DND-41 (cell line): ENCODE measurements at regions not wholly inside any gene's neighbourhood (a gene's known extent, or its start where the extent isn't known, plus 50 kb on each side); places are given as distances from the start of the nearest gene placed in this dataset.

Experiments
- ATAC-seq: fragments of 200-7000 bp; cut with Tn5 transposase; 3 replicates; pipeline ENCODE4 v1.9.1; 2021; ENCODE audit warnings: low read depth; ENCODE audit not compliant: insufficient read depth
- DNase-seq: peaks from one replicate; pipeline ENCODE4 v3.0.0-alpha.2; 2020
- H2AFZ ChIP-seq: 2 replicates; pipeline ENCODE4 v1.6.0; 2012; ENCODE audit warnings: low read depth, low read length
- H3K27ac ChIP-seq: 2 replicates; pipeline ENCODE4 v1.5.1; 2012; ENCODE audit warnings: low read length, inconsistent platforms
- H3K27me3 ChIP-seq: fragments of 200-600 bp; sonication (generic); 2 replicates; pipeline ENCODE4 v1.6.0; 2012; ENCODE audit warnings: low read length, mild to moderate bottlenecking, inconsistent platforms; ENCODE audit not compliant: insufficient read depth, poor library complexity
- H3K36me3 ChIP-seq: 2 replicates; pipeline ENCODE4 v1.5.1; 2012; ENCODE audit warnings: low read length, inconsistent platforms; ENCODE audit not compliant: insufficient read depth
- H3K4me1 ChIP-seq: 2 replicates; pipeline ENCODE4 v1.5.1; 2012; ENCODE audit warnings: mild to moderate bottlenecking, low read length; ENCODE audit not compliant: insufficient read depth
- H3K4me2 ChIP-seq: 2 replicates; pipeline ENCODE4 v1.6.0; 2012; ENCODE audit warnings: mild to moderate bottlenecking, moderate library complexity, low read length, inconsistent platforms; ENCODE audit not compliant: insufficient read depth
- H3K4me3 ChIP-seq, 2 experiments: fragments of 200-600 bp in 1 of 2; shearing (Covaris generic) in 1 of 2; 2 replicates each; pipeline ENCODE4 v1.5.1; 2012 to 2016; ENCODE audit warnings: inconsistent platforms in 2 of 2, low read length in 2 of 2, mild to moderate bottlenecking in 2 of 2, low read depth in 1 of 2, moderate library complexity in 1 of 2
- H3K79me2 ChIP-seq: 2 replicates; pipeline ENCODE4 v1.6.0; 2012; ENCODE audit warnings: low read length, inconsistent platforms; ENCODE audit not compliant: insufficient read depth
- H3K9ac ChIP-seq: 2 replicates; pipeline ENCODE4 v1.6.0; 2012; ENCODE audit warnings: low read depth, mild to moderate bottlenecking, inconsistent platforms, low read length, moderate library complexity
- H3K9me3 ChIP-seq: 2 replicates; pipeline ENCODE4 v1.5.1; 2012; ENCODE audit warnings: low read length, moderate library complexity, mild to moderate bottlenecking, inconsistent platforms; ENCODE audit not compliant: insufficient read depth, severe bottlenecking
- H4K20me1 ChIP-seq: 2 replicates; pipeline ENCODE4 v1.6.0; 2012; ENCODE audit warnings: low read length; ENCODE audit not compliant: insufficient read depth
- CTCF ChIP-seq: IDR thresholded peaks from 2 replicates; pipeline ENCODE4 v1.5.1; 2012; ENCODE audit warnings: borderline replicate concordance, low read length, moderate library complexity, mild to moderate bottlenecking; ENCODE audit not compliant: poor library complexity, severe bottlenecking; ENCODE audit errors: extremely low read depth
- EZH2 ChIP-seq: IDR thresholded peaks from 3 replicates; pipeline ENCODE4 v1.6.1; 2012; ENCODE audit warnings: borderline replicate concordance, low read depth, mild to moderate bottlenecking, moderate library complexity, low read length, inconsistent platforms; ENCODE audit not compliant: severe bottlenecking

GRCh38 chr5:174386846-174387245 is 337.5 kb upstream of the MSX2 start:
- no peak overlapping the region for H3K9ac ChIP-seq
- H3K36me3 ChIP-seq, result no peaks in the 10 kb centered on the region
- H3K4me1 ChIP-seq, result no peaks in the 10 kb centered on the region
- no peaks in the 10 kb centered on the region for H3K27me3 ChIP-seq
- DNase-seq (no peak), ATAC-seq (no peak)
- H3K27ac ChIP-seq, result no peak overlapping the region
- no peak overlapping the region for H2AFZ ChIP-seq
- no peaks in the 10 kb centered on the region for H4K20me1 ChIP-seq
- no peaks in the 10 kb centered on the region for H3K79me2 ChIP-seq
- H3K9me3 ChIP-seq, result no peaks in the 10 kb centered on the region
- no peak overlapping the region for H3K4me2 ChIP-seq
- no peak overlapping the region for H3K4me3 ChIP-seq
- TF ChIP-seq CTCF (no peak), EZH2 (no peak)

GRCh38 chr5:174387448-174387847 is 336.9 kb upstream of the MSX2 start:
- H3K27ac ChIP-seq, result no peak overlapping the region

GRCh38 chr5:174392892-174393291 is 331.5 kb upstream of the MSX2 start:
- Histone ChIP-seq H2AFZ (no peak overlapping the region), H3K79me2 (no peaks in the 10 kb centered on the region), H3K4me1 (no peaks in the 10 kb centered on the region), H3K27me3 (no peaks in the 10 kb centered on the region), H3K4me2 (no peak overlapping the region), H3K27ac (no peak overlapping the region), H3K9me3 (no peaks in the 10 kb centered on the region), H3K9ac (no peak overlapping the region), H4K20me1 (no peaks in the 10 kb centered on the region), H3K36me3 (no peaks in the 10 kb centered on the region), H3K4me3 (no peak overlapping the region)
- ATAC-seq (no peak), DNase-seq (no peak)
- TF ChIP-seq CTCF (no peak), EZH2 (no peak)

More at GRCh38 chr5:174387448-174387847, 336.9 kb upstream of the MSX2 start:
- Histone ChIP-seq H3K36me3 (no peaks in the 10 kb centered on the region), H3K4me2 (no peak overlapping the region), H3K9me3 (no peaks in the 10 kb centered on the region), H3K79me2 (no peaks in the 10 kb centered on the region), H4K20me1 (no peaks in the 10 kb centered on the region), H3K4me3 (no peak overlapping the region), H3K4me1 (no peaks in the 10 kb centered on the region), H3K27me3 (no peaks in the 10 kb centered on the region), H3K9ac (no peak overlapping the region), H2AFZ (no peak overlapping the region)
- TF ChIP-seq EZH2, result no peak
- no peak for TF ChIP-seq CTCF
- DNase-seq (no peak), ATAC-seq (no peak)

- Histone ChIP-seq H3K9me3 (no peaks in the 10 kb centered on the region), H3K27me3 (no peaks in the 10 kb centered on the region), H4K20me1 (no peaks in the 10 kb centered on the region)
Observed at GRCh38 chr5:174396541-174396940, 327.8 kb upstream of the MSX2 start.

More at GRCh38 chr5:174396541-174396940, 327.8 kb upstream of the MSX2 start:
- Histone ChIP-seq H3K9ac (no peak overlapping the region), H3K79me2 (no peaks in the 10 kb centered on the region), H3K4me3 (no peak overlapping the region), H3K27ac (no peak overlapping the region), H3K36me3 (no peaks in the 10 kb centered on the region), H2AFZ (no peak overlapping the region), H3K4me2 (no peak overlapping the region), H3K4me1 (no peaks in the 10 kb centered on the region)
- TF ChIP-seq CTCF, result no peak
- TF ChIP-seq EZH2, result no peak
- ATAC-seq (no peak), DNase-seq (no peak)
